GM12874 (cell line): ENCODE measurements at regions not wholly inside any gene's neighbourhood (a gene's known extent, or its start where the extent isn't known, plus 50 kb on each side); places are given as distances from the start of the nearest gene placed in this dataset.

ENCODE experiments used
- CTCF ChIP-seq: IDR thresholded peaks from 2 replicates; pipeline ENCODE4 v1.5.1; 2011; ENCODE audit warnings: low read depth, mild to moderate bottlenecking, control low read depth, low read length, moderate library complexity; ENCODE audit not compliant: insufficient read depth

GRCh38 chr16:77093309-77093708, 97.7 kb upstream of the MON1B start:
- TF ChIP-seq CTCF: no peak

- TF ChIP-seq CTCF: no peak
These were observed 97.0 kb upstream of the MON1B start for GRCh38 chr16:77093999-77094398.

GRCh38 chr16:77111056-77111565, 79.9 kb upstream of the MON1B start:
- TF ChIP-seq CTCF: no peak

- TF ChIP-seq CTCF: no peak
These were observed 78.2 kb upstream of the MON1B start for GRCh38 chr16:77112746-77113145.

GRCh38 chr16:77113835-77114234, 77.2 kb upstream of the MON1B start:
- no peak for TF ChIP-seq CTCF

GRCh38 chr16:77116856-77117255, 74.1 kb upstream of the MON1B start:
- TF ChIP-seq CTCF: no peak

GRCh38 chr16:77117707-77118106, 73.3 kb upstream of the MON1B start:
- TF ChIP-seq CTCF: no peak

- no peak for TF ChIP-seq CTCF
These were observed 59.6 kb upstream of the MON1B start for GRCh38 chr16:77131398-77131797.
